B cell (primary cell): ENCODE measurements at regions not wholly inside any gene's neighbourhood (a gene's known extent, or its start where the extent isn't known, plus 50 kb on each side); places are given as distances from the start of the nearest gene placed in this dataset.

ENCODE experiments used
- EZH2 ChIP-seq: IDR thresholded peaks from 2 replicates; pipeline ENCODE4 v1.6.1; 2012; ENCODE audit warnings: borderline replicate concordance, low read depth, mild to moderate bottlenecking, moderate library complexity, low read length; ENCODE audit not compliant: insufficient read depth, poor library complexity, severe bottlenecking
- TF ChIP-seq, protein P1 (sequence below): fragments of 200-600 bp; IDR thresholded peaks from one replicate; pipeline ENCODE4 v1.8.0; 2022; ENCODE audit warnings: antibody characterized with exemption, mild to moderate bottlenecking

DNA sequence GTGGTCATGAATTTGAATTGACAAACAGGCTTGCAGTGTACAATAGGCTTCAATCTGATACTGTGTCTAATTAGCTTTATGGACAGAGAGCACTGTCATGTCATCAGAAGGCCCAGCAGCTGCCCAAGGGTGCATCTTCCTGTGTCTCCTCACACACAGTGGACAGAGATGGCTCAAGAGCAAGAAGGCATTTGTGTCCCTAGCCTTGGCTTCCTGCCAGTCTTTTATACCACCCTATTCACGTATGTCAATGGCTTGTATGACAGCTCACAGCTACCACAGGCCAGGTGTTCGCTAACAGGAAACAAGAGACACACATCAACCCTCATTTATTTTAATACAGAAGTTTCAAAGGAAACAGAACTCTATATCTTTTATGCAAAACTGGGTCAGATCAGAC, 874.0 kb upstream of the AGA start:
- TF ChIP-seq, protein P1, sequence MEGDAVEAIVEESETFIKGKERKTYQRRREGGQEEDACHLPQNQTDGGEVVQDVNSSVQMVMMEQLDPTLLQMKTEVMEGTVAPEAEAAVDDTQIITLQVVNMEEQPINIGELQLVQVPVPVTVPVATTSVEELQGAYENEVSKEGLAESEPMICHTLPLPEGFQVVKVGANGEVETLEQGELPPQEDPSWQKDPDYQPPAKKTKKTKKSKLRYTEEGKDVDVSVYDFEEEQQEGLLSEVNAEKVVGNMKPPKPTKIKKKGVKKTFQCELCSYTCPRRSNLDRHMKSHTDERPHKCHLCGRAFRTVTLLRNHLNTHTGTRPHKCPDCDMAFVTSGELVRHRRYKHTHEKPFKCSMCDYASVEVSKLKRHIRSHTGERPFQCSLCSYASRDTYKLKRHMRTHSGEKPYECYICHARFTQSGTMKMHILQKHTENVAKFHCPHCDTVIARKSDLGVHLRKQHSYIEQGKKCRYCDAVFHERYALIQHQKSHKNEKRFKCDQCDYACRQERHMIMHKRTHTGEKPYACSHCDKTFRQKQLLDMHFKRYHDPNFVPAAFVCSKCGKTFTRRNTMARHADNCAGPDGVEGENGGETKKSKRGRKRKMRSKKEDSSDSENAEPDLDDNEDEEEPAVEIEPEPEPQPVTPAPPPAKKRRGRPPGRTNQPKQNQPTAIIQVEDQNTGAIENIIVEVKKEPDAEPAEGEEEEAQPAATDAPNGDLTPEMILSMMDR: no peak
- no peak for TF ChIP-seq EZH2
